ENCODE measurements at regions not wholly inside any gene's neighbourhood (a gene's known extent, or its start where the extent isn't known, plus 50 kb on each side); places are given as distances from the start of the nearest gene placed in this dataset.
"Not testable (repeated sequence)": the region's sequence is repeated elsewhere in the genome, so short reads cannot be mapped to it uniquely, and the experiment has no call there.

GRCh38 chr4:75285837-75286236 is 228.4 kb downstream of the RCHY1 start:
- ATAC-seq (no peak), DNase-seq (no peak)
- intact Hi-C loops (cut with DNase I), result no loop called here
- H3K4me3 ChIP-seq, result no peak overlapping the region
- no peaks in the 10 kb centered on the region for H3K9me3 ChIP-seq
- H3K27me3 ChIP-seq, result no peaks in the 10 kb centered on the region
- no peak for TF ChIP-seq POLR2A (IDR thresholded peaks at IDR 0.05)
- TF ChIP-seq CTCF (IDR thresholded peaks at IDR 0.05), result no peak
- no peak overlapping the region for H3K27ac ChIP-seq
- H3K36me3 ChIP-seq, result no peaks in the 10 kb centered on the region
- H3K4me1 ChIP-seq, result no peaks in the 10 kb centered on the region
- 44% methylated on average over 2 of the region's 2 CpGs for WGBS (ENCODE audit: insufficient coverage, low coverage, low lambda C conversion rate, missing lambda C conversion rate)

- Histone ChIP-seq H3K27ac (no peak overlapping the region), H3K4me3 (no peak overlapping the region), H3K9me3 (no peaks in the 10 kb centered on the region), H3K36me3 (no peaks in the 10 kb centered on the region), H3K27me3 (no peaks in the 10 kb centered on the region), H3K4me1 (no peaks in the 10 kb centered on the region)
- intact Hi-C loops (cut with DNase I), result no loop called here
- ATAC-seq (no peak), DNase-seq (no peak)
- TF ChIP-seq CTCF (IDR thresholded peaks at IDR 0.05), result no peak
- no peak for TF ChIP-seq POLR2A (IDR thresholded peaks at IDR 0.05)
Measured at GRCh38 chr4:75284831-75285230, 229.4 kb downstream of the RCHY1 start.

GRCh38 chr4:75280461-75280860 is 233.7 kb downstream of the RCHY1 start:
- WGBS (ENCODE audit: insufficient coverage, low coverage, low lambda C conversion rate, missing lambda C conversion rate), result 50% methylated on average over 1 of the region's 1 CpG
- H3K4me1 ChIP-seq; intact Hi-C loops (cut with DNase I); H3K36me3 ChIP-seq; H3K27me3 ChIP-seq; H3K9me3 ChIP-seq; DNase-seq; H3K27ac ChIP-seq; ATAC-seq; H3K4me3 ChIP-seq: not testable (repeated sequence)

- 58% methylated on average over 2 of the region's 2 CpGs for WGBS (ENCODE audit: insufficient coverage, low coverage, low lambda C conversion rate, missing lambda C conversion rate)
- Histone ChIP-seq H3K4me1 (no peaks in the 10 kb centered on the region), H3K27me3 (no peaks in the 10 kb centered on the region), H3K9me3 (no peaks in the 10 kb centered on the region), H3K4me3 (no peak overlapping the region), H3K36me3 (no peaks in the 10 kb centered on the region), H3K27ac (no peak overlapping the region)
- no peak for DNase-seq
- ATAC-seq, result no peak
- TF ChIP-seq POLR2A (IDR thresholded peaks at IDR 0.05) (no peak), CTCF (IDR thresholded peaks at IDR 0.05) (no peak)
- intact Hi-C loops (cut with DNase I), result no loop called here
Measured at GRCh38 chr4:75259306-75259705, 254.9 kb downstream of the RCHY1 start.

GRCh38 chr4:75255261-75255660 is 258.9 kb downstream of the RCHY1 start:
- WGBS (ENCODE audit: insufficient coverage, low coverage, low lambda C conversion rate, missing lambda C conversion rate), result 51% methylated on average over 4 of the region's 4 CpGs
- no peak for DNase-seq
- no peaks in the 10 kb centered on the region for H3K36me3 ChIP-seq
- H3K27ac ChIP-seq, result no peak overlapping the region
- intact Hi-C loops (cut with DNase I), result no loop called here
- H3K9me3 ChIP-seq, result no peaks in the 10 kb centered on the region
- H3K27me3 ChIP-seq, result no peaks in the 10 kb centered on the region
- TF ChIP-seq POLR2A (IDR thresholded peaks at IDR 0.05), result no peak
- no peak for TF ChIP-seq CTCF (IDR thresholded peaks at IDR 0.05)
- no peak for ATAC-seq
- no peaks in the 10 kb centered on the region for H3K4me1 ChIP-seq
- H3K4me3 ChIP-seq, result no peak overlapping the region

All from right lobe of liver (tissue), 6 donors.